Keratinocyte (primary cell): ENCODE measurements at regions not wholly inside any gene's neighbourhood (a gene's known extent, or its start where the extent isn't known, plus 50 kb on each side); places are given as distances from the start of the nearest gene placed in this dataset.

Experiments
- DNase-seq: peaks from one replicate; pipeline ENCODE4 v3.0.0-alpha.2; 2011; ENCODE audit warnings: low read depth, missing footprints, low spot score
- FAIRE-seq: peaks from 2 replicates; lab custom pipeline; 2011; peaks lifted over from hg19 to GRCh38; lab: Jason Lieb, UNC
- H2AFZ ChIP-seq: 2 replicates; pipeline ENCODE4 v1.6.0; 2012; ENCODE audit warnings: low read length, control low read depth, inconsistent platforms; ENCODE audit not compliant: control insufficient read depth
- H3K27ac ChIP-seq: 2 replicates; pipeline ENCODE4 v1.5.1; 2011; ENCODE audit warnings: low read length; ENCODE audit not compliant: control insufficient read depth, insufficient read depth
- H3K27me3 ChIP-seq: 3 replicates; pipeline ENCODE4 v1.6.0; 2011; ENCODE audit warnings: low read length; ENCODE audit not compliant: control insufficient read depth, insufficient read depth; ENCODE audit errors: extremely low read depth
- H3K36me3 ChIP-seq, 2 experiments: 2 replicates in 1 of 2; 3 replicates in 1 of 2; pipeline ENCODE4 v1.5.1; 2011; ENCODE audit warnings: low read length in 2 of 2, mild to moderate bottlenecking in 1 of 2; ENCODE audit not compliant: control insufficient read depth in 2 of 2, insufficient read depth in 2 of 2; ENCODE audit errors: extremely low read depth in 1 of 2
- H3K4me1 ChIP-seq: 3 replicates; pipeline ENCODE4 v1.5.1; 2011; ENCODE audit warnings: low read length; ENCODE audit not compliant: control insufficient read depth, insufficient read depth; ENCODE audit errors: extremely low read depth
- H3K4me2 ChIP-seq: 3 replicates; pipeline ENCODE4 v1.6.0; 2011; ENCODE audit warnings: low read depth, low read length; ENCODE audit not compliant: control insufficient read depth, insufficient read depth; ENCODE audit errors: extremely low read depth
- H3K4me3 ChIP-seq, 3 experiments: fragments of 200-600 bp in 1 of 3; sonication (generic) in 1 of 3; 2 replicates in 2 of 3; 3 replicates in 1 of 3; pipeline ENCODE4 v1.5.1; 2011 to 2016; ENCODE audit warnings: low read length in 3 of 3, mild to moderate bottlenecking in 3 of 3, control low read depth in 2 of 3, inconsistent platforms in 1 of 3, low read depth in 1 of 3, mixed read lengths in 1 of 3, mixed run types in 1 of 3, moderate library complexity in 1 of 3; ENCODE audit not compliant: control insufficient read depth in 2 of 3, insufficient read depth in 2 of 3; ENCODE audit errors: extremely low read depth in 1 of 3
- H3K79me2 ChIP-seq: 2 replicates; pipeline ENCODE4 v1.6.0; 2012; ENCODE audit warnings: low read length; ENCODE audit not compliant: control insufficient read depth, insufficient read depth
- H3K9ac ChIP-seq: 3 replicates; pipeline ENCODE4 v1.6.0; 2011; ENCODE audit warnings: low read length; ENCODE audit not compliant: control insufficient read depth, insufficient read depth; ENCODE audit errors: extremely low read depth
- H3K9me1 ChIP-seq: 3 replicates; pipeline ENCODE4 v1.6.0; 2011; ENCODE audit warnings: low read length; ENCODE audit not compliant: control insufficient read depth, insufficient read depth; ENCODE audit errors: extremely low read depth
- H3K9me3 ChIP-seq: 2 replicates; pipeline ENCODE4 v1.5.1; 2012; ENCODE audit warnings: low read depth, low read length; ENCODE audit not compliant: control insufficient read depth
- H4K20me1 ChIP-seq: 3 replicates; pipeline ENCODE4 v1.6.0; 2011; ENCODE audit warnings: low read length; ENCODE audit not compliant: control insufficient read depth, insufficient read depth; ENCODE audit errors: extremely low read depth
- EZH2 ChIP-seq: IDR thresholded peaks from one replicate; pipeline ENCODE4 v1.6.1; 2012; ENCODE audit warnings: inconsistent platforms, mild to moderate bottlenecking, low read length, moderate library complexity
- dilution Hi-C: fragments of 300-500 bp; cut with MboI; formaldehyde crosslinking; loops from one replicate; pipeline ENCODE4 v1.7.0; 2020; ENCODE audit warnings: low sequenced_read_pairs; ENCODE audit not compliant: extremely low pct_ligation_motif_present
- TF ChIP-seq, protein P1 (sequence below), 3 experiments: IDR thresholded peaks in 1 of 3; conservative IDR thresholded peaks in 1 of 3; optimal IDR thresholded peaks in 1 of 3; 2 replicates in 2 of 3; 3 replicates in 1 of 3; pipeline versions ENCODE3 to v1.5.1; 2011; ENCODE audit warnings: low read length in 3 of 3, mild to moderate bottlenecking in 3 of 3, moderate library complexity in 2 of 3, control low read depth in 1 of 3, inconsistent platforms in 1 of 3; ENCODE audit not compliant: insufficient read depth in 2 of 3; ENCODE audit errors: extremely low read depth in 1 of 3

DNA sequence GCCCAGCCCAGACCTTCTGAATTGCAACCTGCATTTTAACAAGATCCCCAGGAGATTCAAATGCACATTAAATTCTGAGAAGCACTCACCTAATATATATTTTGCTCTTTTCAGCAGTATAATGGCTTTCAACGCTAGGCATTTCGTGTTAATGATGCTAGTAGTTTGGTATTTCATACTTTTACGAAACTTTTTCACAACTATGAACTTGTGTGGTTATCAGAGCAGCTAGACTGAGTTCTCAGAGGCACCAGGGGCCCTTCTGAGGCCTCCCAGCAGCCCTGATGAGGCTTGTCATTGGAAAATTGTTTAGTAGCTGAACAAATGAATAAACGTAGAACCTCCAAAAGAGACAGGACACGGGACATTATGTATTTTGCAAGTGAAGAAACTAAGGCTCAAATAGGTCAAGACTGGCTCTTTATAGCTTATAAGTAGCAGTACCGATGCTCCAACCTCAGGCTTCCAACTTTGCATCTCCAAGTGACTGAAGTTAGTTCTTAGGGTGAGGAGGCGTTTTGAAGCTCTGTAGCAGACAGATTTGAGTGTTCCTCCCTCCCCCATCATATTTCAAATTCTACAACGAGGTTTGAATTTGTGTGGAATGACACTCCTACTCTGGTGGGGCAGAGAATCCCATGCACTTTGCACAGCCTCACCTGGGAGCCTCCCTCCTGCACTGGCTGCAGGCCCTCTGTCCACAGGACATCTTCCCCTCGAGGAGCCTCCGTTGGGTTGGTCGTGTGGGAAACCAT, 121.1 kb upstream of the SLC25A48 start:
- no peaks in the 10 kb centered on the region for H3K9me1 ChIP-seq
- no peak for TF ChIP-seq EZH2
- TF ChIP-seq, protein P1, sequence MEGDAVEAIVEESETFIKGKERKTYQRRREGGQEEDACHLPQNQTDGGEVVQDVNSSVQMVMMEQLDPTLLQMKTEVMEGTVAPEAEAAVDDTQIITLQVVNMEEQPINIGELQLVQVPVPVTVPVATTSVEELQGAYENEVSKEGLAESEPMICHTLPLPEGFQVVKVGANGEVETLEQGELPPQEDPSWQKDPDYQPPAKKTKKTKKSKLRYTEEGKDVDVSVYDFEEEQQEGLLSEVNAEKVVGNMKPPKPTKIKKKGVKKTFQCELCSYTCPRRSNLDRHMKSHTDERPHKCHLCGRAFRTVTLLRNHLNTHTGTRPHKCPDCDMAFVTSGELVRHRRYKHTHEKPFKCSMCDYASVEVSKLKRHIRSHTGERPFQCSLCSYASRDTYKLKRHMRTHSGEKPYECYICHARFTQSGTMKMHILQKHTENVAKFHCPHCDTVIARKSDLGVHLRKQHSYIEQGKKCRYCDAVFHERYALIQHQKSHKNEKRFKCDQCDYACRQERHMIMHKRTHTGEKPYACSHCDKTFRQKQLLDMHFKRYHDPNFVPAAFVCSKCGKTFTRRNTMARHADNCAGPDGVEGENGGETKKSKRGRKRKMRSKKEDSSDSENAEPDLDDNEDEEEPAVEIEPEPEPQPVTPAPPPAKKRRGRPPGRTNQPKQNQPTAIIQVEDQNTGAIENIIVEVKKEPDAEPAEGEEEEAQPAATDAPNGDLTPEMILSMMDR (optimal IDR thresholded peaks at IDR 0.05 in 1 of 3, IDR thresholded peaks at IDR 0.05 in 1 of 3, conservative IDR thresholded peaks at IDR 0.05 in 1 of 3; ENCODE audit: extremely low read depth in 1 of 3, insufficient read depth in 2 of 3, low read length in 3 of 3) = no peak
- no peak for DNase-seq
- no peaks in the 10 kb centered on the region for H3K36me3 ChIP-seq
- H4K20me1 ChIP-seq = no peaks in the 10 kb centered on the region
- no peak overlapping the region for H2AFZ ChIP-seq
- no peak overlapping the region for H3K4me2 ChIP-seq
- FAIRE-seq = no peak
- H3K4me1 ChIP-seq = peaks cover 19% of the 10 kb centered on the region
- no peaks in the 10 kb centered on the region for H3K79me2 ChIP-seq
- no peak overlapping the region for H3K4me3 ChIP-seq
- H3K27ac ChIP-seq = no peak overlapping the region
- no peaks in the 10 kb centered on the region for H3K9me3 ChIP-seq
- no peaks in the 10 kb centered on the region for H3K27me3 ChIP-seq
- no peak overlapping the region for H3K9ac ChIP-seq
- dilution Hi-C loops = no loop called here

DNA sequence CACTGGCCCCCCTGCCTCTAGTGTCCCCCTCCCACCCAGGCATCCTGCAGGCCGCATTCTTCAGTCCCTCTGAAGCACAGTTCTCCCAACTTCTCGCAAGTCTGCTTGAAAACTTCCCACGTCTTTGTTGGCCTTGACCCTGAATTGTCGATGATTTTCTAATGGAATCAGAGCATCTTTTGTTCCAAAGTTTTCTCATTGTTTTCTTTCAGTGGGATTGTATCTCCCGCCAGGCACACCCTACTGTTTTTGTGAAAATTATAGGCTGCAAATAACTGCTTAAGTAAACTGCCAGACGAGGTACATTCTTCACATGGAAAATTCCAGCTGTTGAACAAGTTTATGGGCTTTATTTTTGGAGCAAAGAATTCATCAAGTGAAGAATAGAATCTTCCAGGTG, 122.6 kb upstream of the SLC25A48 start:
- TF ChIP-seq EZH2 = no peak
- TF ChIP-seq, protein P1 (optimal IDR thresholded peaks at IDR 0.05 in 1 of 3, IDR thresholded peaks at IDR 0.05 in 1 of 3, conservative IDR thresholded peaks at IDR 0.05 in 1 of 3; ENCODE audit: extremely low read depth in 1 of 3, insufficient read depth in 2 of 3, low read length in 3 of 3) = no peak
- no peaks in the 10 kb centered on the region for H4K20me1 ChIP-seq
- H3K27me3 ChIP-seq = no peaks in the 10 kb centered on the region
- no peak overlapping the region for H3K4me3 ChIP-seq
- no peaks in the 10 kb centered on the region for H3K36me3 ChIP-seq
- no peaks in the 10 kb centered on the region for H3K9me3 ChIP-seq
- FAIRE-seq = no peak
- no peaks in the 10 kb centered on the region for H3K9me1 ChIP-seq
- H3K27ac ChIP-seq = no peak overlapping the region
- H3K4me1 ChIP-seq = peaks cover 13% of the 10 kb centered on the region
- dilution Hi-C loops = no loop called here
- no peaks in the 10 kb centered on the region for H3K79me2 ChIP-seq
- no peak overlapping the region for H2AFZ ChIP-seq
- no peak overlapping the region for H3K4me2 ChIP-seq
- H3K9ac ChIP-seq = no peak overlapping the region
- no peak for DNase-seq
